SK-N-SH treated with all-trans-retinoic acid at 6 μM for 48 hours (cell line): ENCODE measurements at regions not wholly inside any gene's neighbourhood (a gene's known extent, or its start where the extent isn't known, plus 50 kb on each side); places are given as distances from the start of the nearest gene placed in this dataset.

ENCODE experiments used
- ATAC-seq: fragments of 200-7000 bp; cut with Tn5 transposase; 3 replicates; pipeline ENCODE4 v1.9.1; 2020; ENCODE audit warnings: mild to moderate bottlenecking, moderate library complexity
- ARNTL ChIP-seq: fragments of 450-650 bp; formaldehyde crosslinking; IDR thresholded peaks from 2 replicates; pipeline ENCODE4 v1.5.0; 2020; ENCODE audit warnings: low read depth, mild to moderate bottlenecking, moderate library complexity, borderline replicate concordance
- BACH2 ChIP-seq: fragments of 250-450 bp; sonication (Bioruptor Pico); IDR thresholded peaks from 2 replicates; pipeline ENCODE4 v1.9.0; 2021; ENCODE audit warnings: mild to moderate bottlenecking, borderline replicate concordance
- CSDC2 ChIP-seq: fragments of 250-450 bp; sonication (Bioruptor Pico); IDR thresholded peaks from 2 replicates; pipeline ENCODE4 v1.5.0; 2020; ENCODE audit warnings: mild to moderate bottlenecking, moderate library complexity
- CSRNP3 ChIP-seq: fragments of 250-450 bp; sonication (Bioruptor Pico); IDR thresholded peaks from 2 replicates; pipeline ENCODE4 v1.5.1; 2021; ENCODE audit warnings: mild to moderate bottlenecking, moderate library complexity
- ESRRG ChIP-seq: fragments of 250-450 bp; sonication (Bioruptor Pico); IDR thresholded peaks from 2 replicates; pipeline ENCODE4 v1.6.1; 2021; ENCODE audit warnings: mild to moderate bottlenecking
- GLIS3 ChIP-seq: fragments of 250-450 bp; sonication (Bioruptor Pico); IDR thresholded peaks from 2 replicates; pipeline ENCODE4 v1.5.0; 2020; ENCODE audit warnings: mild to moderate bottlenecking, moderate library complexity
- ISL1 ChIP-seq: fragments of 250-450 bp; sonication (Bioruptor Pico); IDR thresholded peaks from 2 replicates; pipeline ENCODE4 v2.1.2; 2022; ENCODE audit warnings: mild to moderate bottlenecking, moderate library complexity
- OSR1 ChIP-seq: fragments of 250-450 bp; sonication (Bioruptor Pico); IDR thresholded peaks from 2 replicates; pipeline ENCODE4 v1.8.0; 2022; ENCODE audit warnings: moderate library complexity, mild to moderate bottlenecking, inconsistent platforms
- POU6F1 ChIP-seq: fragments of 250-450 bp; sonication (Bioruptor Pico); IDR thresholded peaks from 2 replicates; pipeline ENCODE4 v1.8.0; 2021; ENCODE audit warnings: low read depth, mild to moderate bottlenecking, moderate library complexity, borderline replicate concordance
- PPARA ChIP-seq: fragments of 250-450 bp; sonication (Bioruptor Pico); IDR thresholded peaks from 2 replicates; pipeline ENCODE4 v1.5.0; 2020; ENCODE audit warnings: mild to moderate bottlenecking, borderline replicate concordance
- RARB ChIP-seq: fragments of 250-450 bp; sonication (Bioruptor Pico); IDR thresholded peaks from 2 replicates; pipeline ENCODE4 v1.8.0; 2021; ENCODE audit warnings: mild to moderate bottlenecking, moderate library complexity
- TCF4 ChIP-seq: fragments of 250-450 bp; sonication (Bioruptor Pico); IDR thresholded peaks from 2 replicates; pipeline ENCODE4 v1.8.0; 2021; ENCODE audit warnings: mild to moderate bottlenecking, moderate library complexity, borderline replicate concordance
- TOX ChIP-seq: fragments of 250-450 bp; sonication (Bioruptor Pico); IDR thresholded peaks from 2 replicates; pipeline ENCODE4 v1.8.0; 2021; ENCODE audit warnings: mild to moderate bottlenecking, moderate library complexity, borderline replicate concordance
- TSHZ2 ChIP-seq: fragments of 250-450 bp; sonication (Bioruptor Pico); IDR thresholded peaks from 2 replicates; pipeline ENCODE4 v1.5.0; 2020; ENCODE audit warnings: mild to moderate bottlenecking, moderate library complexity
- ZC3H10 ChIP-seq: fragments of 250-450 bp; sonication (Bioruptor Pico); IDR thresholded peaks from 2 replicates; pipeline ENCODE4 v1.5.1; 2021; ENCODE audit warnings: mild to moderate bottlenecking, moderate library complexity
- ZFP3 ChIP-seq: fragments of 250-450 bp; sonication (Bioruptor Pico); IDR thresholded peaks from 2 replicates; pipeline ENCODE4 v1.5.0; 2020; ENCODE audit warnings: mild to moderate bottlenecking, moderate library complexity
- ZNF565 ChIP-seq: fragments of 450-650 bp; formaldehyde crosslinking; conservative IDR thresholded peaks from 2 replicates; pipeline ENCODE4 v1.5.0; 2020; ENCODE audit warnings: low read depth, mild to moderate bottlenecking, moderate library complexity
- ZNF70 ChIP-seq: fragments of 450-650 bp; formaldehyde crosslinking; IDR thresholded peaks from 2 replicates; pipeline ENCODE4 v1.5.0; 2020; ENCODE audit warnings: mild to moderate bottlenecking, moderate library complexity
- ZNF8 ChIP-seq: fragments of 450-650 bp; formaldehyde crosslinking; IDR thresholded peaks from 2 replicates; pipeline ENCODE4 v1.5.0; 2020; ENCODE audit warnings: mild to moderate bottlenecking, moderate library complexity

GRCh38 chr4:14915018-14915417 is 87.3 kb upstream of the CPEB2 start (continued):
- TF ChIP-seq POU6F1 (CRISPR knock-in tag) = no peak
- TF ChIP-seq, all 23 proteins: peak for 0

- no peak for ATAC-seq
- TF ChIP-seq ZNF565 = no peak
- TF ChIP-seq ZNF70 (CRISPR knock-in tag) = no peak
- no peak for TF ChIP-seq TOX (CRISPR knock-in tag)
- no peak for TF ChIP-seq RARB (CRISPR knock-in tag)
- TF ChIP-seq, all 23 proteins: peak for 0
Observed at GRCh38 chr4:14916554-14917297, 85.6 kb upstream of the CPEB2 start.

GRCh38 chr4:14917298-14917633 is 85.0 kb upstream of the CPEB2 start:
- TF ChIP-seq ISL1 (CRISPR knock-in tag) = no peak
- TF ChIP-seq TOX (CRISPR knock-in tag) = no peak
- no peak for TF ChIP-seq OSR1 (CRISPR knock-in tag)
- no peak for TF ChIP-seq ZNF565
- TF ChIP-seq PPARA (CRISPR knock-in tag) = no peak
- no peak for TF ChIP-seq CSRNP3 (CRISPR knock-in tag)
- ATAC-seq = no peak

GRCh38 chr4:14918336-14918735 is 83.9 kb upstream of the CPEB2 start:
- no peak for TF ChIP-seq ZNF8 (CRISPR knock-in tag)
- TF ChIP-seq ISL1 (CRISPR knock-in tag) = no peak
- no peak for TF ChIP-seq BACH2 (CRISPR knock-in tag)
- no peak for TF ChIP-seq OSR1 (CRISPR knock-in tag)
- no peak for TF ChIP-seq CSRNP3 (CRISPR knock-in tag)
- TF ChIP-seq ZC3H10 (CRISPR knock-in tag) = no peak
- TF ChIP-seq RARB (CRISPR knock-in tag) = no peak
- no peak for TF ChIP-seq ESRRG (CRISPR knock-in tag)
- no peak for TF ChIP-seq ZNF565
- TF ChIP-seq ZFP3 = no peak
- TF ChIP-seq TSHZ2 (CRISPR knock-in tag) = no peak
- no peak for TF ChIP-seq TCF4 (CRISPR knock-in tag)
- no peak for ATAC-seq

- TF ChIP-seq ZNF565 (no peak), BACH2 (CRISPR knock-in tag) (no peak), POU6F1 (CRISPR knock-in tag) (no peak), GLIS3 (CRISPR knock-in tag) (no peak), CSDC2 (CRISPR knock-in tag) (no peak), ARNTL (CRISPR knock-in tag) (no peak), ESRRG (CRISPR knock-in tag) (no peak), TOX (CRISPR knock-in tag) (no peak)
- no peak for ATAC-seq
Observed at GRCh38 chr4:14919785-14920184, 82.5 kb upstream of the CPEB2 start.
